ENCODE measurements at regions not wholly inside any gene's neighbourhood (a gene's known extent, or its start where the extent isn't known, plus 50 kb on each side); places are given as distances from the start of the nearest gene placed in this dataset.

- TF ChIP-seq, protein P1, sequence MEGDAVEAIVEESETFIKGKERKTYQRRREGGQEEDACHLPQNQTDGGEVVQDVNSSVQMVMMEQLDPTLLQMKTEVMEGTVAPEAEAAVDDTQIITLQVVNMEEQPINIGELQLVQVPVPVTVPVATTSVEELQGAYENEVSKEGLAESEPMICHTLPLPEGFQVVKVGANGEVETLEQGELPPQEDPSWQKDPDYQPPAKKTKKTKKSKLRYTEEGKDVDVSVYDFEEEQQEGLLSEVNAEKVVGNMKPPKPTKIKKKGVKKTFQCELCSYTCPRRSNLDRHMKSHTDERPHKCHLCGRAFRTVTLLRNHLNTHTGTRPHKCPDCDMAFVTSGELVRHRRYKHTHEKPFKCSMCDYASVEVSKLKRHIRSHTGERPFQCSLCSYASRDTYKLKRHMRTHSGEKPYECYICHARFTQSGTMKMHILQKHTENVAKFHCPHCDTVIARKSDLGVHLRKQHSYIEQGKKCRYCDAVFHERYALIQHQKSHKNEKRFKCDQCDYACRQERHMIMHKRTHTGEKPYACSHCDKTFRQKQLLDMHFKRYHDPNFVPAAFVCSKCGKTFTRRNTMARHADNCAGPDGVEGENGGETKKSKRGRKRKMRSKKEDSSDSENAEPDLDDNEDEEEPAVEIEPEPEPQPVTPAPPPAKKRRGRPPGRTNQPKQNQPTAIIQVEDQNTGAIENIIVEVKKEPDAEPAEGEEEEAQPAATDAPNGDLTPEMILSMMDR (IDR thresholded peaks at IDR 0.05) = no peak
- no peak for TF ChIP-seq REST (IDR thresholded peaks at IDR 0.05; ENCODE audit: insufficient read depth in 1 of 2, low read depth in 2 of 2, low read length in 1 of 2)
- no peak for TF ChIP-seq TCF7L2 (IDR thresholded peaks at IDR 0.05; ENCODE audit: low read depth, low read length)
- TF ChIP-seq POLR2AphosphoS5 (IDR thresholded peaks at IDR 0.05; ENCODE audit: low read depth, low read length) = no peak
- no peak for TF ChIP-seq SIN3A (IDR thresholded peaks at IDR 0.05; ENCODE audit: borderline replicate concordance, insufficient read depth, low read depth, low read length)
Observed at GRCh38 chr1:198969981-198970380, 331.1 kb downstream of the PTPRC start.
